ENCODE measurements at regions not wholly inside any gene's neighbourhood (a gene's known extent, or its start where the extent isn't known, plus 50 kb on each side); places are given as distances from the start of the nearest gene placed in this dataset.
A peak's percentile ranks its signal among the peaks of the same experiment; 100 is the strongest.
"Not testable (repeated sequence)": the region's sequence is repeated elsewhere in the genome, so short reads cannot be mapped to it uniquely, and the experiment has no call there.

- H3K27ac ChIP-seq: no peak overlapping the region
- TF ChIP-seq CTCF (conservative IDR thresholded peaks at IDR 0.05): peak; percentile 22
- no peak for TF ChIP-seq ZFX (IDR thresholded peaks at IDR 0.05)
These were observed 1793.1 kb downstream of the EFNA5 start for GRCh38 chr5:105877592-105877991.

- TF ChIP-seq ZFX (IDR thresholded peaks at IDR 0.05) (no peak), CTCF (conservative IDR thresholded peaks at IDR 0.05) (no peak)
- H3K27ac ChIP-seq: no peak overlapping the region
These were observed 1796.4 kb downstream of the EFNA5 start for GRCh38 chr5:105874316-105874715.

GRCh38 chr5:105872569-105873270 is 1798.0 kb downstream of the EFNA5 start:
- no peak overlapping the region for H3K27ac ChIP-seq
- TF ChIP-seq CTCF (conservative IDR thresholded peaks at IDR 0.05) (no peak), ZFX (IDR thresholded peaks at IDR 0.05) (no peak)

- TF ChIP-seq ZFX (IDR thresholded peaks at IDR 0.05) (no peak), CTCF (conservative IDR thresholded peaks at IDR 0.05) (0 out of 2 replicates have a peak, but pooled peaks have one; percentile 2)
- H3K27ac ChIP-seq: no peak overlapping the region
These were observed 1802.5 kb downstream of the EFNA5 start for GRCh38 chr5:105868038-105868780.

GRCh38 chr5:105865834-105866233 is 1804.9 kb downstream of the EFNA5 start:
- H3K27ac ChIP-seq: no peak overlapping the region
- TF ChIP-seq CTCF (conservative IDR thresholded peaks at IDR 0.05) (no peak), ZFX (IDR thresholded peaks at IDR 0.05) (no peak)

- not testable (repeated sequence) for H3K27ac ChIP-seq
These were observed 1811.4 kb downstream of the EFNA5 start for GRCh38 chr5:105859350-105859749.

- no peak for TF ChIP-seq CTCF (conservative IDR thresholded peaks at IDR 0.05)
- TF ChIP-seq ZFX (IDR thresholded peaks at IDR 0.05): no peak
- no peak overlapping the region for H3K27ac ChIP-seq
These were observed 1821.0 kb downstream of the EFNA5 start for GRCh38 chr5:105849701-105850100.
